ENCODE measurements at regions not wholly inside any gene's neighbourhood (a gene's known extent, or its start where the extent isn't known, plus 50 kb on each side); places are given as distances from the start of the nearest gene placed in this dataset.

- POLR2A ChIA-PET = no interaction called here
- TF ChIP-seq, protein P1, sequence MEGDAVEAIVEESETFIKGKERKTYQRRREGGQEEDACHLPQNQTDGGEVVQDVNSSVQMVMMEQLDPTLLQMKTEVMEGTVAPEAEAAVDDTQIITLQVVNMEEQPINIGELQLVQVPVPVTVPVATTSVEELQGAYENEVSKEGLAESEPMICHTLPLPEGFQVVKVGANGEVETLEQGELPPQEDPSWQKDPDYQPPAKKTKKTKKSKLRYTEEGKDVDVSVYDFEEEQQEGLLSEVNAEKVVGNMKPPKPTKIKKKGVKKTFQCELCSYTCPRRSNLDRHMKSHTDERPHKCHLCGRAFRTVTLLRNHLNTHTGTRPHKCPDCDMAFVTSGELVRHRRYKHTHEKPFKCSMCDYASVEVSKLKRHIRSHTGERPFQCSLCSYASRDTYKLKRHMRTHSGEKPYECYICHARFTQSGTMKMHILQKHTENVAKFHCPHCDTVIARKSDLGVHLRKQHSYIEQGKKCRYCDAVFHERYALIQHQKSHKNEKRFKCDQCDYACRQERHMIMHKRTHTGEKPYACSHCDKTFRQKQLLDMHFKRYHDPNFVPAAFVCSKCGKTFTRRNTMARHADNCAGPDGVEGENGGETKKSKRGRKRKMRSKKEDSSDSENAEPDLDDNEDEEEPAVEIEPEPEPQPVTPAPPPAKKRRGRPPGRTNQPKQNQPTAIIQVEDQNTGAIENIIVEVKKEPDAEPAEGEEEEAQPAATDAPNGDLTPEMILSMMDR (IDR thresholded peaks at IDR 0.05; ENCODE audit: control extremely low read depth, extremely low read depth, low read depth, missing control alignments) = no peak
These were observed 580.5 kb downstream of the SOX6 start for GRCh38 chr11:15775797-15776196.

DNA sequence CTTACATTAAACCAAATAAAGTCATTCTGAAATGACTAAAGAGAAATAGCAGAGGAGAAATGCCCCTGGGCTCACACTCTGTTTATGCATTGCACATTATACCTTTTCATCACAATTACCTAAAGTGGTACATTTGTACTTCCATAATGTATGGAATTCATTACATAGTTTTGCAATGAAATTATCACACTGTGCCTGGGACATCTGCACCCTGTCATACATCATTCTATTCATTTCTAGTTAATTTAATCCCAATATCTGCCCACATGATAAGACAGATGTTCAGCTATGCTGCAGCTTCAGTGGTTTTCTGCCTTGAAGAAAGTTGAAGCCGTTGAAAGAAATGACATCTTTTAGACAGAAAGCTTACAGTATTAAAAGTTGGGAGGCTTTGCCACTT is 580.0 kb downstream of the SOX6 start:
- ChIA-PET POLR2A (no interaction called here), CTCF (interaction anchor here (1.5 kb wide), 1 partner anchor 9 kb away, joined by 3 read pairs; no protein-coding TSS in a partner anchor)
- DNase-seq (ENCODE audit: extremely low spot score) = no peak
- TF ChIP-seq, protein P1 (IDR thresholded peaks at IDR 0.05; ENCODE audit: control extremely low read depth, extremely low read depth, low read depth, missing control alignments) = no peak

More at GRCh38 chr11:15775797-15776196, 580.5 kb downstream of the SOX6 start:
- no peak for DNase-seq (ENCODE audit: extremely low spot score)
- CTCF ChIA-PET = no interaction called here

GRCh38 chr11:15779518-15779917 is 576.8 kb downstream of the SOX6 start:
- TF ChIP-seq, protein P1 (IDR thresholded peaks at IDR 0.05; ENCODE audit: control extremely low read depth, extremely low read depth, low read depth, missing control alignments) = no peak
- POLR2A ChIA-PET = no interaction called here
- DNase-seq (ENCODE audit: extremely low spot score) = no peak
- CTCF ChIA-PET = interaction anchor here (0.8 to 1.5 kb wide), 3 partner anchors 8 to 9 kb away, joined by 3 read pairs; no protein-coding TSS in a partner anchor

- CTCF ChIA-PET = interaction anchor here (0.8 to 1.5 kb wide), 2 partner anchors 9 to 10 kb away, joined by 3 read pairs; no protein-coding TSS in a partner anchor
- DNase-seq (ENCODE audit: extremely low spot score) = no peak
- TF ChIP-seq, protein P1 (IDR thresholded peaks at IDR 0.05; ENCODE audit: control extremely low read depth, extremely low read depth, low read depth, missing control alignments) = no peak
- POLR2A ChIA-PET = no interaction called here
These were observed 576.0 kb downstream of the SOX6 start for GRCh38 chr11:15780382-15780781.

DNA sequence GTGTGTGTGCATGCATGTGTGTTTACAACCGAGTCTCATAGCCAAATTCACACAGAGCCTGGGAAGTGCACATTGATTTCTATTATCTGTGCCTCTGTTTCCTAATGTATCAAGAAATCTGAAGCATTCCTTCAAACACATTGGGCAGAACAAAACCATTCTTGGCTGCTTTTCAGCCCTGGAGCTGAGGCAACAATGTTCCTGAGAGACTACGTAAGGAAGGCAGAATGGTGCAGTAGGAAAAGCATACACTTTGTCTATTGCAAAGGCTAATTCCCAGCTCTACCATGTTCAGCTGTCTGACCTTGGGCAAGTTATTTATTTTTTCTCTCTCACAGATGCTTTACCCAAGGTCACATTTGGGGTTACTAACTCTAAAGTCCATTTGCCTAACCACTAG is 575.5 kb downstream of the SOX6 start:
- ChIA-PET POLR2A (no interaction called here), CTCF (interaction anchor here (0.8 kb wide), 1 partner anchor 11 kb away, joined by 3 read pairs; no protein-coding TSS in a partner anchor)
- no peak for DNase-seq (ENCODE audit: extremely low spot score)
- TF ChIP-seq, protein P1 (IDR thresholded peaks at IDR 0.05; ENCODE audit: control extremely low read depth, extremely low read depth, low read depth, missing control alignments) = no peak

DNA sequence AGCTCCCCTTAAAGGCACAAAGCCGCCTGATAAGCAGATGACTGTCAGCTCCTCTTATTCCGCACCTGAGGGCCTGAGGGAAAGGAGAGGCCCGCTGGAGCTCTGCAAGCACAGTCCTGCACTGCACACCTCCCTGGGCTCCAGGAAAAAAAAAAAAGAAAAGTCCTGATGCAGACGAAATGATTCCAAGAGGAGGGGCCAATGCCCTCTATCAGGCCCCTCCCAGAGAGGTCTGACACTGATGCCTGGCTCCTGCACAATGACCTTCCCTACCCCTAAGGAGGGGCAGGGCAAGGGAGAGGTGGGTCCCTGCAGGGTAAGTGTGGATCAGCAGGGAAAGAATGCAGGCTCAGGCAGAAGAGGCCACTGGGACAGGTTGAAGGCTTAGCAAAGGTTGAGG is 572.7 kb downstream of the SOX6 start:
- DNase-seq (ENCODE audit: extremely low spot score) = no peak
- POLR2A ChIA-PET = no interaction called here
- CTCF ChIA-PET = interaction anchor here (2.4 kb wide), 1 partner anchor 12 kb away, joined by 9 read pairs; no protein-coding TSS in a partner anchor
- TF ChIP-seq, protein P1 (IDR thresholded peaks at IDR 0.05; ENCODE audit: control extremely low read depth, extremely low read depth, low read depth, missing control alignments) = no peak
